HG02610 (cell line): ENCODE measurements at regions not wholly inside any gene's neighbourhood (a gene's known extent, or its start where the extent isn't known, plus 50 kb on each side); places are given as distances from the start of the nearest gene placed in this dataset.

Source experiments
- ATAC-seq: cut with Tn5 transposase; IDR thresholded peaks from one replicate; pipeline ENCODE4 v1.9.1; 2021; ENCODE audit warnings: mild to moderate bottlenecking, moderate library complexity; ENCODE audit not compliant: unreplicated experiment

DNA sequence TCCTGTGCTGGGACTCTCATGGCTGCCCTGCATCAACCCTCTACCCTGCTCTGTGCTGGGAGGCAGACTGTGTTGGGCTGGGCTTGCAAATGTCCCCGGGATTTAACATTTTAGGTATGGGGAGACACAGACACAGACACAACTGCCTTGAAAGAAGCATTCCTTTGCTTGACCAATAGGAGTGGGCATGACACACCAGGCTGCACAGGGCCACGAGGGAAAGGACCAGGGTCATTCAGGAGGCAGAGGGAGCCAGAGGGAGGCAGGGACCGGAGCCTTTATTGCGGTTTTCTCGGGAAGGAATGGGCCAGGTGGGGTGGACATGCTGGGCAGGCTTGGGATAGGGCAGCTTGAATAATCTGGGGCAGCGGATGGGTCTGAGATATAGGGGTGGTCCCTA, 238.7 kb upstream of the COPS8 start:
- ATAC-seq: no peak

DNA sequence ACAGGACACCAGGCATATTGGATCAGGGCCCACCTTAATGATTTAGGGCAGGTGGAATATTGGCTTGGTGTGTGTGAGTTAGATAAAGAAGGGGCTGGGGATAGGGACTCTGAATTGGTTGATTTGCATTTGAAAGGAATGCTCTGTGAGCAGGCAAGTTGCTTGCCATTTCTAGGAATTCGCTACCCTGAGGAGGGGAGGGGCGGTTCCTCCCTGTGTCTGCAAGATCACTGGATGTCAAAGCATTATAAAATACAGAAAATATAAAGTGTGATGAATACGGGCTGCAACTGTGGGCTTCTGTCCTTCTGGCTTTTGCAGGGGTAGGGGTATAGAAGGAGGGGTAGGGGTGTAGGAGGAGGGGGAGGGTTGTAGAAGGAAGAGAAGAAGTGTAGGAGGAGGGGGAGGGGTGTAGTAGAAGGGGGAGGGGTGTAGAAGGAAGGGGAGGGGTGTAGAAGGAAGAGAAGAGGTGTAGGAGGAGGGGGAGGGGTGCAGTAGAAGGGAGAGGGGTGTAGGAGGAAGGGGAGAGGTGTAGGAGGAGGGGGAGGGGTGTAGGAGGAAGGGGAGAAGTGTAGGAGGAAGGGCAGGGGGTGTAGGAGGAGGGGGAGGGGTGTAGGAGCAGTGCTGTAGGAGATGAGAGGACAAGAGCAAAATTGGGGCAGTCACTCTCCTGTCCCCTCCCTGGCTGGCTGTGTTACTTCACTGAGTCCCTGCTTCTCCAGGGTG, 238.0 kb upstream of the COPS8 start:
- ATAC-seq: no peak

DNA sequence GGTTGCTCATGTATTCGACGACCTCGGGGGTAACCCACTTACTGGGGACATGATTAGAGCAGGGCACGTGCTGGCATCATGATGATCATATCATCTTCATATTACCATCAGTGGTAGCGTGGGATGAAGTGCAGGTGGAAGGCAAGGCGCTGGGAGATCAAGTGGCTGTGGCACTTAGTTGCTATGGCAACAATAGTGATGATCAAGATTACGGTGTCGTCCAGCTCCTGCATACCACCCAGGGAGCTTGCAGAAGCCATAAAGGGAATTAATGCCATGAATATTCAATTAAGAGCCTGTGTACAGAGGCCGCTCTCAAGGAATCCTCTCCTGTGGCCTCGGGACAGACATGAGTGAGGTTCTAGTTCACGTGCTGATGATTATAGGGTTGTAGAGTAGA, 237.2 kb upstream of the COPS8 start:
- ATAC-seq: no peak

DNA sequence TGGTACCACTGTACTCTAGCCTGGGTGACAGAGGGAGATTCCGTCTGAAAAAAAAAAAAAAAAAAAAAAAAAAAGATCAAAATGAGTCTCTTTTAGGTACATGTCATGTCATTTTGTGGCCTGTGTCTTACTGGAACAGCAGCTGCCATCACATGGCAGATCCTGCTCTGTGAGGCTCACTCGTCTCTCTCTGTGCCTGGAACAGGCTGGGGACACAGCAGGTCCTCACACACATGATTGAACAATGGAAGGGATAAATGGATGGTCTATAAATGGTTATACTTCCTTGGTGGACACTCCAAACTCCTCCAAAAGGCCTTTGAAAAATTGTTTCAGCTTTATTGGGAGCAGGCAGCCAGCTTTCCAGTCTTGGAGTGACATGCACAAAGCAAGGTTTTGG, 236.2 kb upstream of the COPS8 start:
- no peak for ATAC-seq

DNA sequence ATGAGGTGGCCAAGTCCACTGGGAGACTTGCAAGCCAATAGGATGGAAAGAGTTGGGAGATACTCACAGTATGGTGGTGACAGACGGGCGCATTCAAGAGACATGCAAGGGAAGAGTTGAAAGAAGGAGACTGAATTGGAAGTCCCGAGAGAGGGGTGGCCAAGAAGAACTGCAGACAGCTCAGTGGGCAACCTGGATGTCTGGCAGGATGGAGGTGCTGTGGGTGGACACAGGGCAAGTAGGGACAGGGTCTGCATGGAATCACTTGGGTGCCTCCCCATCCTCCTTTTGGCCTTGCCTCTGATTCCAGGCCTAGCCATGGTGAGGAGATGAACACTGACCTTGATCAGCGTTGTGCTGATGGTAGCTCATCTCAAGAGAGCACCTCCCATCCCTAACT, 235.7 kb upstream of the COPS8 start:
- no peak for ATAC-seq

DNA sequence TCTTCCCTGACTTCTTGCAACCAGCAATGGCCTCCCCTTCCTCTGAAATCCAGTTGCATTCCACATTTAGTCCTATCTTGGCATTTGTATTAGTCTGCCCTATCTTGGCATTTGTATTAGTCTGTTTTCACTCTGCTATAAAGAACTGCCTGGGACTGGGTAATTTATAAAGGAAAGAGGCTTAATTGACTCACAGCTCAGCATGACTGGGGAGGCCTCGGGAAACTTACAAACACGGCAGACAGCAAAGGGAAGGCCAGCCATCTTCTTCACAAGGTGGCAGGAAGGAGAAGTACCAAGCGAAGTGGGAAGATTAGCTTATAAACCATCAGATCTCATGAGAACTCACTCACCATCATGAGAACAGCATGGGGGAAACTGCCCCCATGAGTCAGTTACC, 234.5 kb upstream of the COPS8 start:
- no peak for ATAC-seq

DNA sequence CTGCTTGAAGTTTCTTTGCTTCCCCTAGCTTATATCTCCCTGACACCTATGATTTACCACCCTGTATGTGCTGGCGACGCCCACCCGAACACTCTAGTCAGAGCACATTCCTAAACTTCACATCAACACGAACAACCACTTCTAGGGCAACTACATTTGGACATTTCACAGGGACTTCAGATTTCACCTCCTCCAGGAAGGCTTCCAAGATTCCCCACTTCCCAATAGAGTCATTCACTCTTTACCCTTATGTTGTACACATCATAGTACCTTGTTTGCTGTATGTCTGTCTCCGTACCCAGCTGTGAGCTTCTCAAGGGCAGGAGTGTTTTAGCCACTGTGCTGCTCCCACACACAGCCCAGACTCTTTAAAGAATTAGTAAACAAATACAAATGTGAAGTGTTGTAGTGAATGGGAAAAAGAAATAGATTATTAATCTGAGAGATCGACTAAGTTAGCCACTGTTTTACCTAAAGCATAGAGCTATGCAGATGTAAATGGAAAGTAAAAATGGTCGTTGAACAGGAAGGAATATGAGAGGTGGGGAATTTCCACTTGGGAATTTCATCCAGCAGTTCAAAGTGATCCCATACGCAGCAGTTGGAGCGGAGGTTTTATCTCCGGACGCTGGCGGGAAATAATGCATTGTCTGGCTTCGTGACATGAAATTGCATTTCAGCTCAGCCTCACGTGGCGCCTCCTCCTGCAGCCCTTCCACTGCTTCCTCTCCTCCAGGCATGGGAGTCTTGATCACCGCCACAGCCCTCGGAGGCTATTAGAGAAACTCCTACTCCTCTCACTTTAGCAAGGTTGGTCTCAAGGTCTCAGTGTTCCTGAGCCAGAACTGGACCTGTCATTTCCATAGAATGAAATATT, 233.4 kb upstream of the COPS8 start:
- no peak for ATAC-seq

DNA sequence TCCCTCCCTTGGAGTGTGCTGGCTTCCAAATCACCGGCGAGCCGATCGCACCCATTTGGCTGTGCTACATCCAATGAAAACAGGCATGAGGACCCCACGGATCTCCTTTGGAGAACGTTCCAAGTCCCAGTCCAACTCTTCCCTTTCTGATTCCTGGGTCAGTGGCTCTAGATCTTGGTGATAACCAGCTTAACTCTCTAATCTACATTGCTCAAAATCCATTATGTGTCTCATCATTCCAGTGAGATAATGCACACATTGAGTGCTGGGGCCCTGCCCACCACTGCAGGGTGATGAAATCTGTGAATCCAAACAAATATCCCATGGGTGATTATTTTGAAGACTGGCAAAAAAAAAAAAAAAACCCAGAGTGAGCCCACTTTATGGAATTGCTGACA, 232.7 kb upstream of the COPS8 start:
- ATAC-seq: no peak

DNA sequence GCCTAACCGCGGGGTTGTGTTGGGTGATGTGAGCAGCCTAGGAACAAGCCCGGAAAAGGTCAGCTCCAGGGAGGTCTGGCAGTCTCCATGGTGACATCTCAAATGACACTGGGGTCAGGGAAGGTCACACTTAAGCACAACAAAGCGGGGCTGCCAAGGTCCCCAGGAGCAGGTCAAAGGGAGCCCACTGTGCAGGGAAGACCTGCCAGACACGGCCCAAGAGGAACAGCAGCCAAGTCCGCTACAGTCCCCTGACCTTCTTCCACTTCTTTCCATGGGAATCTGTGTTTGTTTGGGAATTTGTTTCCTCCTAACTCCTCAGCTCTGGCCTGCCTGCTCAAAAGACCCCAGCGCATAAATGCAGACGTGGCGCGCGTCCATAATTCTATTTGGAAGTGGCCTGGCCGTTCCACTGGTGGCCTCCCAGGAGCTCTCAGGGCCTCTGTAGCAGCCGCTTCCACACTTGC, 232.1 kb upstream of the COPS8 start:
- ATAC-seq: no peak

DNA sequence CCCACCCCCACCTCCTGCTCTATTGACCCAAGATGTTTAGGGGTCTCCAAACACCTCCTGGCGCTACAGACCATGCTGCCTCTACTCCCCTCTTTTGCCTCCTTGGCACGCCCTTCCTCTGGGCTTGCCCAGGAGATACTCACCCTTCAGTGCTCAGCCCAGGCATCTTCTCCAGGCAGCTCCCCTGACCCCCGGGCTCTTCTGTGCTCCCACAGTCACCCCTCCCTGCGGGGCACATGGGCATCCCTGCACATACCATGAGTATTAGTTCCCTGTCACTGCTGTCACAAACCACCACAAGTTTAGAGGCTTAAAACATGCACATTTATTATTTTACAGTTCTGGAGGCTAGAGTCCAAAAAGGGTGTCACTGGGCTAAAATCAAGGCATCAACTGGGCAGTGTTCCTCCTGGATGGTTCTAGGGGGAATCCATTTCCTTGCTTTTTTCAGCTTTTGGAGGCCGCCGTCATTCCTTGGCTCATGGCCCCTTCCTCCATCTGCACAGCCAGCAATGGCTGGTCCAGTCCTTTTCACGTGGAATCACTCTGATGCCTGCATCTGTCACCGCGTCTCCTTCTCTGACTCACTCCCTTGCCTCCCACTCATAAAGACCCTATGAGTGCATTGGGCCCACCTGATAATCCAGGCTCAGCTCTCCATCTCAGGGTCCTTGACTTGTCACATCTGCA, 230.4 kb upstream of the COPS8 start:
- ATAC-seq: no peak

DNA sequence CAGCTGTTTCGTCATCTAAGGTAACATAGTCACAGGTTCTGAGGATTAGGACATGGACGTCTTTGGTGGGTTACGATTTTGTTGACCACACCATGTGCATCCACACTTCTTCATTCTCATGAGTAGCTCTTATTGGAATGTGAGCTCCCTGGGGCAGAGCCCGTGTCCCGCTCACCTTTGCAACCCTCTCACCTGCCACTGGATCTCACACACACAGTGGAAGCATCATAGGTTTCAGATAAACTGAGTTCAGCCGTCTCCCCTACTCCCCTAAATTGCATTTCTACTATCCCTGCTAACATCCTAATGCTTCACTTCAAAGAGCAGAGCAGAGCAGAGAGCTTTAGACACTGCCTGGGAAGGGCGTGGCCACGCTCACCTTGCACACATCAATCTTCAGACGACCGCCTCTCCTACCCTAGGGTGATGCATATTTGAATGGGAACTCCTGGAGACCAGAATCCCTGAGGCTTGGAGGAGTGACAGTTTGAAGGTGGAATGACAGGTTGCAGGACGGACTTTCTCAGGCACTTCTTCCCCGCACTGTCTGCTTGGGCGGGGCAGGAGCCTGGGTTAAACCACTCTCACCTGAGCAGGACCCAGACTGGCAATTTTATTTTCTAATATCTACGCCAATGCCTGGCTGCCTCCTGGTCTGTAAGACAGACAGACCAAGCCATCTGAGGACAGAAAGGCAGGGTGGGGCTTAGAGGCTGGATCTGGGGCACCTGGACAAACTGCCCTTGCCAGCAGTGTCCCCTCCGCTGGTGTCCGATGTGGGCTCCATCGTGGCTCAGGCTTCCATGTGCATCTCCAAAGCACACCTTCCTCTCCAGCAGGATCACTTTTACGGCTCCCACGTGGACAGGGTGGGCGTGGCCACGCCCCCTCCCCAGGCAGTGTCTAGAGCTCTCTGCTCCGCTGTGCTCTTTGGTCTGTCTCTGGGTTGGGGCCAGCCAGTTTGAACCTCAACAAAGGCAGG, 229.5 kb upstream of the COPS8 start:
- ATAC-seq: no peak

DNA sequence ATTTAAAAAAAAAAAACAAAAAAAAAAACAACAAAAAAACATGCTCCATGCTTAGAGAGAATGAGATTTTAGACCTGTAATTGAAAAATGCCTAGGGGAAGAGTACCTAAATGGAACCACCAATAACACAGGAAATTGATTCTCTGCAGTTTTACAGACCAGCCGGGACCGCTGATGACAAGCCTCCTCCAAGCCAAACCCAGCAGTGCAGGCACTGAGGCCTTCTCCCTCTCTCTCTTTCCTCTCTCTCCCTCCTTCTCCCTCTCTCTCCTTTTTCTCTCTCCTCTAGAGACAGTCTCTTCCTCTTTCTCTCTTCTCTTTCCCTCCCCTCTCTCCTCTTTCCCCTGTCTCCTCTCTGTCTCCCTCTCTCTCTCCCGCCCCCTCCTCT, 228.8 kb upstream of the COPS8 start:
- ATAC-seq: no peak

DNA sequence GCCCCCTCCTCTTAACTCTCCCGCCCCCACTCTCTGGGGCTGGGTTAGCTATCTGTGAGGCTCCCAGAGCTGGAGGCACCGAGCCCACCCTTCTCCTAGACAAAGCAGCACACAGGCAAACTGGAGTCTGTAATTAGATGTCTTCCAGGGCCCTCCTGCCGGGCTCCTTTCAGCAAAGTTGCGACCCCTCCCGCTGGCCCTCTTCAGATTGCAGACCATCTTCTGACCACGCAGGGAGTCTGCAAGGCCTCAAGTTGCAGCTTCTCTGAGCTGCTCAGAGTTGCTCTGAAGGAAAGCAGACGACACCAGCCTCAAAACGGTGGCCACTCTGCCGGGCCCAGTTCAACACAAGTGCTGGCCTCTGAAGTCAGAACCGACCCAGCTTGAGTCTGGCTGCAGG, 228.4 kb upstream of the COPS8 start:
- no peak for ATAC-seq

DNA sequence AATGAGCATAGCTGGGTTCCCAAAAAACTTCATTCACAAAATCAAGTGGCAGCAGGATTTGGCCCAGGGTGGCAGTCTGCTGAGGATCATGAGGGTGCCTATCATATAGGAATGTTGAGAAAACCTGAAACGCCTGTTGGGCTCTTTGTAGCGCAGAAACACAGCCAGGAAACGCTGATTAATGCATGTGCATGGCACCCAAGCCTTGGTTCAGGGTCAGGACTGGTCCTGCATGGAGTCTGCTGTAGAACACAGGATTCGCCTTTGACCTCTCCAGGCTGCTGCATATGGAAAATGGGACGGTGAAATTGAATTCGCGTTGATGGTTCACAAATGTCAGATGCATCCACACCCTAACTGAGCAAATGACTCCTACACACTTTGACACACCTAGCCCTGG, 227.9 kb upstream of the COPS8 start:
- ATAC-seq: no peak

DNA sequence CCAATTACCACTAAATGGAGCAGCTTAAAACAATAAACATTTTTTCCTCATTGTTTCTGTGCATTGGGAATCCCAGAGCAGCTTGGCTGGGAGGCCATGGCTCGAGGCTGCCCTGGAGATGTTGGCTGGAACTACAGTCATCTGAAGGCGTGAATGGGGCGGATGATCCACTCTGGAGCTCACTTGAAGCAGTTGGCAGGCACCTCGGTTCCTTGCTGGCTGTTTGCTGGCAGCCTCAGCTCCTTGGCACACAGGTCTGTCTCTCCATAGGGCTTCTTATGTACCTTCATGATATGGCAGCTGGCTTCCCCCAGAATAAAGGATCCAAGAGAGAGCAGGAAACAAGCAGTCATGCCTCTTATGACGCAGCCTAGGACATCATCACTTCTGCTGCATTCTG, 227.0 kb upstream of the COPS8 start:
- ATAC-seq: no peak

DNA sequence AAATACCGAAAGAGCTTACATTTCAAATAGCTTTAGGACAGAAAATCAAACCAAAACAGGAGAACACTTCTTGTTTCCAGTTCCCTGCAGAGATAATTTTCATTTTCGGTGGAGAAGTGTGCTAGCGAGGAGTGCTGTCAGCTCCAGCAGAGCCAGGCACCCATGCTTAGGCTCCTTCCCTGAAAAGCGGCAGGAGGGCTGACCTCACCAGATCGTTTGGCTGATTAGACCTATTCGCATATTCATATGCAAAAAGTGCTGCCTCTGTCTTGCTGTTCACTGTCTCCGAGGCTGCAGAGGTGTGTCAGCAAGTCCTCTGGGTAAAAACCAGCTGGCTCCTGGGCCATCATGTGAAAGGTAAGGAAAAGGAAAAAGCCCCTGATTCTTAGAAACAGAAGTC, 225.8 kb upstream of the COPS8 start:
- ATAC-seq: no peak

DNA sequence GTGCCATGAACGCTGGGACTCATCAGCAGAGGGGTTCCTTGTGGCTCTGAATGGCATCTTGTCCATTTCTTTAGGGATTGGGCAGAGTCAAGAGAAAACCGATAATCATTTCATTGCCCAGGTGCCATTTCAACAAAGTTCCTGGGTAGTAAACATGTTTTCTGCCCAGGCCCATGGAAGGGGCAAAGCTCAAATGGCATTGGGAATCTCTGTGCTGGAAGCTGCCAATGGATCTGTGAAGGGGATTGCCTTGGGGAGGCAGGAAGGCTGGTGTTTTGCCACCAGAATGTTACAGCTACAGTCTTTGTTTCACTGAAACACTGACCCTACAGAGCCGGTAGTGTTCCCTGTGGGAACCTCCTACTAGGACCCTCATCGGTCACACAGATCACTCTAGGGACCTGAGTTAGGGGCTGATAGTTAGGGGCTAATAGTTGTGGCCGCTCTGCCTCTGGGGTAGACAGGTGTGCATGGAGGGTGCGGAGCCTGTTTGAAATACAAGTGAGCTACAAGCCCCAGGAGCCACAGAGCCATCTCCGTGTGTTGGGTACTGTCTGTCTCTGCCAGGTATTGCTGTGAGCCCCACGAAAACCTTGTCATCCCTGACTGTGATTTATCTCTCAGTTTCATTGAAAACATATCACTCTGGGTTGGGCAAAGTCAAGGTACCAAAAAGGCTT, 224.4 kb upstream of the COPS8 start:
- no peak for ATAC-seq

DNA sequence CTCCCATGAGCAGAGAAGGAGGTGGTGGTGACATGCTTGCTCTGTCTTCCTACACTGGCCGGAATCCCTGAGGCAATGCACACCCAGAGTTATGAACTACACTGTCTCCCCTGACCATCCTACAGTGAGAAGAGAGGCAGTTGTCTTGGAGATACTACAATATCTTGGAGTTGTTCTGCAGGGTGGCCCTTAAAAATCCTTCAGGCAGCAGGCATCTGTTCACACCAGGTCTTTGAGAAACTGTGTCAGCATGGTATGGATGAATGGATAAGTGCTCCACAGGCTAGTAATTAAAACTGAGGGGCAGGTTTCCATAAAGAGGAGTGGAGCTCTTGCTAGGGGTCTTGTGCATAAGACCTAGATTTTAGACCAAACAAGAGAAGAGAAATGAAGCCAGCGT, 223.7 kb upstream of the COPS8 start:
- no peak for ATAC-seq

DNA sequence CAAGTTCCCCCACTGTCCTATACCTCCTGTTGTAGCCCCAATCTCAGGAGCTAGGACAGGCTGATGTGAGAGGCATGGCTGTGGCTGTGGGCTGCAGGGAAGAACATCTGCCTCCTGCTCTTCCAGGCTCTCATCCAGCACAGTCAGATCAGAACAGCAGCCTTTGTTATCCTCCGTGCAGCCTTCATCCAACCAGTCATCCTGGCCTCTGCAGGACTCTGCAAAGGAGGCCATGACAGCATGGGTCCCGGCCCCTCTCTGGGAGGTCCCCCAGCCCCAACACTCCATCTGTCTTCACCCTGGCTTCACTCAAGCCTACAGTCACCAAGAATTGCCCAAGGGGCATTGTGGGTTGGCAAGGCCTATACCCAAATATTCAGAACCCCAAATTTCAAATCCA, 223.2 kb upstream of the COPS8 start:
- no peak for ATAC-seq
